IPS-NIHi7 (cell line): ENCODE measurements at regions not wholly inside any gene's neighbourhood (a gene's known extent, or its start where the extent isn't known, plus 50 kb on each side); places are given as distances from the start of the nearest gene placed in this dataset.
"Not testable (repeated sequence)": the region's sequence is repeated elsewhere in the genome, so short reads cannot be mapped to it uniquely, and the experiment has no call there.

ENCODE experiments used
- DNase-seq: peaks from one replicate; pipeline ENCODE4 v3.0.0; 2012; ENCODE audit warnings: mixed read lengths; ENCODE audit errors: extremely low spot score

- DNase-seq: no peak
Measured at GRCh38 chr5:58300346-58300895, 159.5 kb downstream of the PLK2 start.

GRCh38 chr5:58299256-58299655, 160.6 kb downstream of the PLK2 start:
- DNase-seq: no peak

- no peak for DNase-seq
Measured at GRCh38 chr5:58294598-58295305, 165.1 kb downstream of the PLK2 start.

GRCh38 chr5:58288275-58288674, 171.6 kb downstream of the PLK2 start:
- DNase-seq: not testable (repeated sequence)

GRCh38 chr5:58286741-58287140, 173.1 kb downstream of the PLK2 start:
- DNase-seq: no peak

- DNase-seq: no peak
Measured at GRCh38 chr5:58285900-58286299, 174.0 kb downstream of the PLK2 start.

GRCh38 chr5:58284886-58285285, 175.0 kb downstream of the PLK2 start:
- no peak for DNase-seq

- no peak for DNase-seq
Measured at GRCh38 chr5:58281189-58281588, 178.7 kb downstream of the PLK2 start.

GRCh38 chr5:58279259-58279658, 180.6 kb downstream of the PLK2 start:
- DNase-seq: no peak

- no peak for DNase-seq
Measured at GRCh38 chr5:58276431-58276830, 183.5 kb downstream of the PLK2 start.

GRCh38 chr5:58275516-58275915, 184.4 kb downstream of the PLK2 start:
- DNase-seq: no peak

- DNase-seq: no peak
Measured at GRCh38 chr5:58274191-58274590, 185.7 kb downstream of the PLK2 start.

GRCh38 chr5:58273711-58274110, 186.2 kb downstream of the PLK2 start:
- DNase-seq: no peak

- DNase-seq: no peak
Measured at GRCh38 chr5:58268268-58268667, 191.6 kb downstream of the PLK2 start.

- DNase-seq: no peak
Measured at GRCh38 chr5:58266402-58266801, 193.5 kb downstream of the PLK2 start.

- no peak for DNase-seq
Measured at GRCh38 chr5:58265246-58265930, 194.5 kb downstream of the PLK2 start.

- DNase-seq: no peak
Measured at GRCh38 chr5:58264276-58264675, 195.6 kb downstream of the PLK2 start.

- no peak for DNase-seq
Measured at GRCh38 chr5:58263296-58263695, 196.6 kb downstream of the PLK2 start.

- no peak for DNase-seq
Measured at GRCh38 chr5:58262226-58262625, 197.7 kb downstream of the PLK2 start.

- DNase-seq: no peak
Measured at GRCh38 chr5:58261605-58262004, 198.3 kb downstream of the PLK2 start.

- no peak for DNase-seq
Measured at GRCh38 chr5:58260243-58260642, 199.6 kb downstream of the PLK2 start.

GRCh38 chr5:58259685-58260152, 200.2 kb downstream of the PLK2 start:
- DNase-seq: peak; percentile 77
